ENCODE measurements at regions not wholly inside any gene's neighbourhood (a gene's known extent, or its start where the extent isn't known, plus 50 kb on each side); places are given as distances from the start of the nearest gene placed in this dataset.

DNA sequence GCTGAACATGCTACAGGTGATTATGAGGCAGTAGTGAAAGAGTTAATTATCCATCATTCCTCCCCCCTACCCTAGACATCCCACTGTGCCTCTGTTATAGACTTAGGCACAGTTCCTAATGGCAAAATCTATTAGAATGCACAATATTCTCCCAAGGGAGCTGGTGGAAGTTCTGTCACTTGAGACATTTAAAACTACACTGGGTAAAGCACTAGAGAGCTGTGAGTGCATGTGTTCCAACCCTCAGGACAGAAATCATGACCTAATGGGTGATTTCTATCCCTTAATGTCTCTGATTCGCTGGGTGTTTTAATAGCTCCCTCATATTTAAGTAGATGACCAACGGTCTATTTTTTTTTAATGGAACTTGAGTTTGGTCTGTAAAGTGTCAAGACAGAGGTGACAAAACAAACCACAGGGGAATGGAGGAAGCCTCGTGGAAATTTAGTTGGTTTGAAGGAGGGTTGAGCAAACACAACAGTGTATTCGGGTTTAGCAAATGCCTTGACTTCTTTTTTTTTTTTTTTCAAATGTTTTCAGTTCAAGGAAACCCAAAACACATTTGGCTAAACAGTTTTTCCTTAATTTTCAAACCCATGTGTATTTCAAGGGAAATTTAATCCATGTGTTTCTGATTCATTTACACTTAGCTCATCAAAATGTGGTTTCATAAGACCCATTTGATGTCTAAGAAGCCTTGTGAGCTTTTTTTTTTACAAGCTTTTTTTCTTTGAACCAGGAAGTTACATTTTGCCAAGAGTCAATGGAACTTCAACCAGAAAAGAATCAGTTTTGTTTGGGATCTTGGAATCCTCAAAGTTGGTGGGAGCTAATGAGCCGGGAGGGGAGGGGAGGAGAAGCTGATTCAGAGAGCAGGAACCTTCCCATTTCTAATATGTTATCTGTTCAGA, 665.1 kb upstream of the ZEB2 start:
- Histone ChIP-seq H3K9me3 (ENCODE audit: control insufficient read depth in 1 of 2, low read length in 2 of 2) (no peaks in the 10 kb centered on the region), H3K4me3 (ENCODE audit: low read depth in 1 of 2, low read length in 2 of 2) (no peak overlapping the region), H3K27ac (ENCODE audit: low read length) (no peak overlapping the region), H3K4me1 (ENCODE audit: control insufficient read depth in 1 of 2, insufficient read depth in 2 of 2, low read length in 2 of 2) (no peaks in the 10 kb centered on the region), H3K27me3 (ENCODE audit: low read depth, low read length) (no peaks in the 10 kb centered on the region), H3K36me3 (ENCODE audit: control insufficient read depth in 1 of 2, insufficient read depth in 2 of 2, low read length in 2 of 2) (no peaks in the 10 kb centered on the region)

DNA sequence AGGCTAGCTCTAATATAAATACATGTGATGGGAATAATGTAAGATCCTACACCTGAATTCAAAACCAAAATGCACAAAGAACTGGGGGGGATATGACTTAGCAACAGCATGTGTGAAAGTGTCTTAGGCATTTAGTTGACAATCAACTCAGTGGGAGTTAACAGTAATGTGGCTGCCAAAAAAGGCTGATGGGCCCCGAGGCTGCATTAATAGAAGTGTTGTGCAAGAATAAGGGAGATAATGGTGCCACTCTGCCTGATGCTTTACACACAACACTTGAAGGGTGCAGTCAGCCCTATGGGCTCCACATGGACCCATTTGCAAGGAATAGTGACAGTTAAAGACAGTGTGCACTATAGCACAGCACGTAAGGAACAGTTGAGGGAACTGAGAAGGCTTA, 649.4 kb upstream of the ZEB2 start:
- H3K4me1 ChIP-seq (ENCODE audit: control insufficient read depth in 1 of 2, insufficient read depth in 2 of 2, low read length in 2 of 2): no peaks in the 10 kb centered on the region
- H3K27ac ChIP-seq (ENCODE audit: low read length): no peak overlapping the region
- no peak overlapping the region for H3K4me3 ChIP-seq (ENCODE audit: low read depth in 1 of 2, low read length in 2 of 2)
- no peaks in the 10 kb centered on the region for H3K27me3 ChIP-seq (ENCODE audit: low read depth, low read length)
- no peaks in the 10 kb centered on the region for H3K9me3 ChIP-seq (ENCODE audit: control insufficient read depth in 1 of 2, low read length in 2 of 2)
- H3K36me3 ChIP-seq (ENCODE audit: control insufficient read depth in 1 of 2, insufficient read depth in 2 of 2, low read length in 2 of 2): no peaks in the 10 kb centered on the region

DNA sequence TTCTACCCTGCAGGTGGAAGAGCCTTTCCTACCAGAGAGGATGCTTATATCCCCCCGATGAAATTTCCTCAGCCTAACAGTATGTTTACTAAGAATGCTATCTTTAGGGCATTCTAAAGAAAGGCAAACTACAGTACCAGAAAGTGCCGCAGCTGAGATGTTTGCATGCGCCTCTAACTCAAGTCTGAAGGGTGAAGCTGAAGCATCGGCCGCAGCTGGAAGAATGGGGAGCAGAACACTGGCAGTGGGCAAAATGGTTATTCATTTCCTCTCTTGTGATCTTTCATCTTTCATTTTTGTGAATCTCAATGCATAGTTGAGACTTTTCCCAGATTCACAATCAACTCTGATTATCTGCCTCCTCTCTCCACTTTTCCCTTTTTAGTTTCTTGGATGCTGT, 648.2 kb upstream of the ZEB2 start:
- Histone ChIP-seq H3K4me1 (ENCODE audit: control insufficient read depth in 1 of 2, insufficient read depth in 2 of 2, low read length in 2 of 2) (no peaks in the 10 kb centered on the region), H3K9me3 (ENCODE audit: control insufficient read depth in 1 of 2, low read length in 2 of 2) (no peaks in the 10 kb centered on the region), H3K36me3 (ENCODE audit: control insufficient read depth in 1 of 2, insufficient read depth in 2 of 2, low read length in 2 of 2) (no peaks in the 10 kb centered on the region), H3K27ac (ENCODE audit: low read length) (no peak overlapping the region), H3K27me3 (ENCODE audit: low read depth, low read length) (no peaks in the 10 kb centered on the region), H3K4me3 (ENCODE audit: low read depth in 1 of 2, low read length in 2 of 2) (no peak overlapping the region)

DNA sequence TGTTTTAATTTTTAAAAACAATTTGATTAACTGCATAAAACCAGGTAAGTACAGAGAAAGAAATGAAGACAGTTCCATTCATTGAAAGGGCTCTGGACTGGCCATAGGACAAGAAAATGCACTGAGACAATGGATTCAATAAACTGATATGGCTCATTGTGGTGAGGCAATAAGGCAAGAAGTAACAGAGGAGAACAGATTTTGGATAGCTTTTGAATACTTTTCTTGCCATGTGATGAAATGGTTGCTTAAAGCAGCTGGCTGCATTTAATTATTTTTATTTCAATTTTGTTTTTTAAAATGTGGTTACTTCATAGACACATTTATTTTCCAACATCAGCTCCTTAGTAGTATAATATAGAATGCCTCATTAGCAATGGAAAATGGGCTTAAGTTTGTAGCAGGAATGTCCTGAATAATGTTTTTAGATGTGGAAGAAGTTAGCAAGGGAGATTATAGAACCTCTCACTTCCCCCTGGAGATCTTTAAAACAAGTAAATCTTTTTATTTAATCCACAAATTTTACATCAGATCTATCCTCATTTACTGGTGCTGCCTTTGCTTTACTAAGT, 646.9 kb upstream of the ZEB2 start:
- H3K27ac ChIP-seq (ENCODE audit: low read length): no peak overlapping the region
- H3K9me3 ChIP-seq (ENCODE audit: control insufficient read depth in 1 of 2, low read length in 2 of 2): no peaks in the 10 kb centered on the region
- no peaks in the 10 kb centered on the region for H3K36me3 ChIP-seq (ENCODE audit: control insufficient read depth in 1 of 2, insufficient read depth in 2 of 2, low read length in 2 of 2)
- H3K27me3 ChIP-seq (ENCODE audit: low read depth, low read length): no peaks in the 10 kb centered on the region
- H3K4me1 ChIP-seq (ENCODE audit: control insufficient read depth in 1 of 2, insufficient read depth in 2 of 2, low read length in 2 of 2): no peaks in the 10 kb centered on the region
- H3K4me3 ChIP-seq (ENCODE audit: low read depth in 1 of 2, low read length in 2 of 2): no peak overlapping the region

DNA sequence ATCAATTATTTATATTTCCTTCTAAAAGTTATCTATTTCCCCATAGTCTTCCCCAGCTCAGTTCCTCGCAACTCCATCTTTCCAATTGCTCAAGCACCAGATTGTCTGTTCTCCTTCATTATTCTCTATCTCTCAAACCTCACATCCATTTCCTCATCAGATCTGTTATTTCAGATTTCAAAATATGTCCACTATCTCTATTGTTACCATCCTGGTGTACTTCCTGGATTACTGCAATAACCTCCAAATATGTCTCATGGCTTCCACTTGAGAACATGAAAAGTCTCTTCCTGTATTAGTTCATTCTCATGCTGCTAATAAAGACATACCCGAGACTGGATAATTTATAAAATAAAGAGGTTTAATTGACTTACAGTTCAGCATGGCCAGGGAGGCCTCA, 641.7 kb upstream of the ZEB2 start:
- peaks cover 0 to 13% of the 10 kb centered on the region in 2 donors for H3K4me1 ChIP-seq (ENCODE audit: control insufficient read depth in 1 of 2, insufficient read depth in 2 of 2, low read length in 2 of 2)
- no peak overlapping the region for H3K27ac ChIP-seq (ENCODE audit: low read length)
- no peak overlapping the region for H3K4me3 ChIP-seq (ENCODE audit: low read depth in 1 of 2, low read length in 2 of 2)
- no peaks in the 10 kb centered on the region for H3K27me3 ChIP-seq (ENCODE audit: low read depth, low read length)
- H3K9me3 ChIP-seq (ENCODE audit: control insufficient read depth in 1 of 2, low read length in 2 of 2): no peaks in the 10 kb centered on the region
- H3K36me3 ChIP-seq (ENCODE audit: control insufficient read depth in 1 of 2, insufficient read depth in 2 of 2, low read length in 2 of 2): no peaks in the 10 kb centered on the region

DNA sequence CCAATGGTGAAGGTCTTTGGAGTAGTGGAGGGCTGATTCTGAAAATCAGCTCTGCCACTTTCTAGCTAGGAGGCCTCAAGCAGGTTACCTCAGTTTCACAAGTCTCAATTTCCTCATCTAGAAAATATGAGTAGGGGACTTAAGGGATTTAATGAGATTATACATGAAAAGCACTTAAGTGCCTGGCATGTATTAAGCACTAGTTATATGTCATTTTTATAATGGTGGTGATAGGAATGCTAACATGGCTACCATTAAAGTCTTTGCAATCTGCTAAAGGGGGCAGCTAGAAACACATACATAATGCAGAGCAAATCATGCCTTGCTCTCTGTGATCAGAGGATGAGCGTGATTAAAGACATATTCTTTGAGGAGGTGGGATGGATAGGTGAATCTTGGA, 640.9 kb upstream of the ZEB2 start:
- no peak overlapping the region for H3K27ac ChIP-seq (ENCODE audit: low read length)
- H3K9me3 ChIP-seq (ENCODE audit: control insufficient read depth in 1 of 2, low read length in 2 of 2): no peaks in the 10 kb centered on the region
- peaks cover 0 to 13% of the 10 kb centered on the region in 2 donors for H3K4me1 ChIP-seq (ENCODE audit: control insufficient read depth in 1 of 2, insufficient read depth in 2 of 2, low read length in 2 of 2)
- no peaks in the 10 kb centered on the region for H3K36me3 ChIP-seq (ENCODE audit: control insufficient read depth in 1 of 2, insufficient read depth in 2 of 2, low read length in 2 of 2)
- H3K4me3 ChIP-seq (ENCODE audit: low read depth in 1 of 2, low read length in 2 of 2): no peak overlapping the region
- H3K27me3 ChIP-seq (ENCODE audit: low read depth, low read length): no peaks in the 10 kb centered on the region

DNA sequence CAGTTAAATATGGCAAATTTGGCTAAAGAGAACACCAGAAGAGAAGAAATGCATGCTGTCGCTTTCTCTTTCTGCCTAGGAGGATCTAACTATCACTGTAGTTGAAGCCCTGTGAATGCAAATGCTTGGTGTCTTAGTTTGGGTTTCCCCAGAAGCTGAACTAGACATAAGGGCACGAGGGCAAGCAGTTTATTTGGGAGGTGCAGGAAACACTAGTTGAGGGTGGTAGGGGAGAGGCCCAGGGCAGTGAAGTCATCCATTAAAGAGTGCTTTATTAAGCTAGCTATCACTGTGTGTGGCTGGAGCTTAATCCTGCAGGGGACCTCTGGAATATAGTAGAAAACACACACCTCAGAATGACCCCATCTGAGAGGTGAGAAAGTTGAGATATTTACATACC, 639.8 kb upstream of the ZEB2 start:
- peaks cover 0 to 13% of the 10 kb centered on the region in 2 donors for H3K4me1 ChIP-seq (ENCODE audit: control insufficient read depth in 1 of 2, insufficient read depth in 2 of 2, low read length in 2 of 2)
- no peaks in the 10 kb centered on the region for H3K9me3 ChIP-seq (ENCODE audit: control insufficient read depth in 1 of 2, low read length in 2 of 2)
- no peak overlapping the region for H3K4me3 ChIP-seq (ENCODE audit: low read depth in 1 of 2, low read length in 2 of 2)
- no peak overlapping the region for H3K27ac ChIP-seq (ENCODE audit: low read length)
- H3K36me3 ChIP-seq (ENCODE audit: control insufficient read depth in 1 of 2, insufficient read depth in 2 of 2, low read length in 2 of 2): no peaks in the 10 kb centered on the region
- no peaks in the 10 kb centered on the region for H3K27me3 ChIP-seq (ENCODE audit: low read depth, low read length)

DNA sequence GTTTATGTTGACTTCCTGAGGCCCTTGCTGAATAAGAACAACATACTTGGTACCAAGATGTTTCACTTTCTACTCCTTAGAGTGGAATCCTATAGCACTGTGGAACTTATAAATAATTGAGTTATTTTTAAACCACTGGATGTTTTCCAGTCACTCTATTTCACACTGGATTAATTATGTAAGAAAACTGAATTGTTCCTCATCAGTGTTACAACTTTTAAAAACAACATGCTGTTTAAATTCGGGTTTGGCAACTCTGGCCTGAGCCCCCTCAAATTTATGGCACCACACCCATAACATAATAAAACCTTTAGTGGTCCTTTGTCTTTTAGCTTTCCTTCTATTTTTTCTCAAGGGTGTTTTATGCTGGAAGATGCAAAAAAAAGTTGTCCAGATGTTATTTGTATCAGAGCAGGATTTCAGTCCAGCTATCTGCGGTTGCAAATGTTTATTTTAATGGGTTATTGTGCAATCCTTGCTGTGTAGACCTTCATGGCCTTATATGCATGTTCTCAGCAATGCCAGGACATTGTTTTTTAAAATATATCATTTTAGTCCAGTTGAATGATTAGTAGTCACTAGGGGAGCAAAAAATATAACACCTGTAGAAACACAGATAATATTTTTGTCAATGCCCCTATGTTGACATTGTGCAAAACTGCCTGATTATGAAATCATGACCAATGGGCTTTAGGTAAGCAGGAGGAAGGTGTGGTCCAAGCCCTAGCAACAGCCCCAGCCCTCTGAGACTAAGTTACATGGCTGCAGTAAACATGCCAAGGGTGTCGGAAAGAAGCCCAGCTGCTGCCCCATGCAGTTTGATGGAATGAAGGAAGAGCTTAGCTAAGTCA, 638.0 kb upstream of the ZEB2 start:
- no peaks in the 10 kb centered on the region for H3K27me3 ChIP-seq (ENCODE audit: low read depth, low read length)
- no peaks in the 10 kb centered on the region for H3K9me3 ChIP-seq (ENCODE audit: control insufficient read depth in 1 of 2, low read length in 2 of 2)
- H3K4me1 ChIP-seq (ENCODE audit: control insufficient read depth in 1 of 2, insufficient read depth in 2 of 2, low read length in 2 of 2): peaks cover 0 to 13% of the 10 kb centered on the region in 2 donors
- H3K4me3 ChIP-seq (ENCODE audit: low read depth in 1 of 2, low read length in 2 of 2): no peak overlapping the region
- no peak overlapping the region for H3K27ac ChIP-seq (ENCODE audit: low read length)
- H3K36me3 ChIP-seq (ENCODE audit: control insufficient read depth in 1 of 2, insufficient read depth in 2 of 2, low read length in 2 of 2): no peaks in the 10 kb centered on the region

DNA sequence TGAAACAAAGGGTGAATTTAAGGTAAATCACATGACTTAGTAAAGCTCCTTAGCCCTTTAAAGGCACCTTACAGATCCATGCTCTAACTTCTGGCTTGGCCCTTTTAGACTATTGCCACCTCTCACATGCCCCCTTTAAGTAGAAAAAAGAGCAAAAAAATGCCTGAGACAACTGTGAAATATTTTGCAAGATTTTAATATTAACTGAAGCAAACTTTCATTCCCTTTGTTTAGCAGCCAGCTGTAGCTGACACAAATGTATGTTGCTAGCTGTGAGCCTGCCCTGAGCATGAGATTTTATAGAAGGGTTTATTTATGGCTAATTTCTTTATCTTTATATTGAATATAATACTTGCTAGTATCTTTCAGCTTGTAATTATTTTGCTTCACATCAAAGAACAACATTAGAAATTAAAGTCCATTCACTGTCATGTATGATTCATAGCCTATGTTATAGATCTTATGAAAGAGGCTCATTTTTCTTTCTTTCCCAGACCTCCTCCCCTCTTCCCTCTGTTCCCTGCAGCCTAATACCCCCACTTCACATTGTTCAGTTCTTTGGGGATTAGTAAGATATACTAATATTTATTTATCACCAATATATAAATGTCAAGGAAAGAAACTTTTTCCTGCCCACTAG, 637.2 kb upstream of the ZEB2 start:
- H3K27ac ChIP-seq (ENCODE audit: low read length): no peak overlapping the region
- peaks cover 0 to 13% of the 10 kb centered on the region in 2 donors for H3K4me1 ChIP-seq (ENCODE audit: control insufficient read depth in 1 of 2, insufficient read depth in 2 of 2, low read length in 2 of 2)
- no peaks in the 10 kb centered on the region for H3K27me3 ChIP-seq (ENCODE audit: low read depth, low read length)
- H3K4me3 ChIP-seq (ENCODE audit: low read depth in 1 of 2, low read length in 2 of 2): no peak overlapping the region
- peaks cover 0 to 1% of the 10 kb centered on the region in 2 donors for H3K9me3 ChIP-seq (ENCODE audit: control insufficient read depth in 1 of 2, low read length in 2 of 2)
- no peaks in the 10 kb centered on the region for H3K36me3 ChIP-seq (ENCODE audit: control insufficient read depth in 1 of 2, insufficient read depth in 2 of 2, low read length in 2 of 2)

DNA sequence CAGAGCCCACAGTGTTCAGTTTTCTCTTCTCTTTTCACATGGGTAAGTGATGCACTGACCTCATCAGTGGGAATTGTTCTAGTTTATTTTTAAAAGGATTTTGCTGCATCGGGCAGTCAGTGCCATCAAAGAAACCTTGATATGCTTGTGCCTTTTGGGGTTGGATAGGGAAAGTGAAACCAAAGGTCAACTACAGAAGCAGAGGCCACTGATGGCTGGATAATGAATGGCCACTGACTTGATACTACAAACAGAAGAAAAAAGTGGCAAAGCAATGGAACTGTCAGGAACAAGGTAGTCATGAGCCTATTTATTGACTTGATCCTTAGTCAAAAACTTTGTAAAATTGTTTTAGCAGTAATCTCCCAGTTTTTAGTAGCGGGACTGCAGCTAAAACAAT, 636.3 kb upstream of the ZEB2 start:
- peaks cover 0 to 13% of the 10 kb centered on the region in 2 donors for H3K4me1 ChIP-seq (ENCODE audit: control insufficient read depth in 1 of 2, insufficient read depth in 2 of 2, low read length in 2 of 2)
- no peaks in the 10 kb centered on the region for H3K36me3 ChIP-seq (ENCODE audit: control insufficient read depth in 1 of 2, insufficient read depth in 2 of 2, low read length in 2 of 2)
- H3K27me3 ChIP-seq (ENCODE audit: low read depth, low read length): no peaks in the 10 kb centered on the region
- no peak overlapping the region for H3K27ac ChIP-seq (ENCODE audit: low read length)
- H3K4me3 ChIP-seq (ENCODE audit: low read depth in 1 of 2, low read length in 2 of 2): no peak overlapping the region
- H3K9me3 ChIP-seq (ENCODE audit: control insufficient read depth in 1 of 2, low read length in 2 of 2): peaks cover 0 to 8% of the 10 kb centered on the region in 2 donors

DNA sequence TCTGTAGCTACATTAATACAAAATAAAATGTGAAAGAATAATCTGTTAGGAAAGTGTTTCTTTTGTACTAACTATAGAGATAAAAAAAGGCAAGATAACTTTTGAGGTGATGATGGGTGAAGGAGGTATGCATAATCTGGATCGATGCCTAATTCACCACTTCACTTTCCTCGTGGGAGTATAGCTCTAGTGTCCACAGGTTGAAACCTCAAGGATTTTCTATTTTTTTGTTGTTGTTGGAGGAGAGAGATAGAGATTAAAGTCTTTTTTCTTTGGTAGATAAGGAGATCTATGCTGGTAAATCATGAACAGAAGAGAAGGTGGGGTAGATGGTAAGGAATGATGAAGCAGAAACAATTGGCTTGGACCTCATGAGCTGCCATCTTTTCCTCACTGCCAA, 635.3 kb upstream of the ZEB2 start:
- peaks cover 0 to 8% of the 10 kb centered on the region in 2 donors for H3K9me3 ChIP-seq (ENCODE audit: control insufficient read depth in 1 of 2, low read length in 2 of 2)
- no peaks in the 10 kb centered on the region for H3K27me3 ChIP-seq (ENCODE audit: low read depth, low read length)
- H3K4me1 ChIP-seq (ENCODE audit: control insufficient read depth in 1 of 2, insufficient read depth in 2 of 2, low read length in 2 of 2): peaks cover 0 to 13% of the 10 kb centered on the region in 2 donors
- no peak overlapping the region for H3K4me3 ChIP-seq (ENCODE audit: low read depth in 1 of 2, low read length in 2 of 2)
- no peaks in the 10 kb centered on the region for H3K36me3 ChIP-seq (ENCODE audit: control insufficient read depth in 1 of 2, insufficient read depth in 2 of 2, low read length in 2 of 2)
- H3K27ac ChIP-seq (ENCODE audit: low read length): no peak overlapping the region

Measured in muscle layer of duodenum (tissue), 2 donors.